K562 (cell line): ENCODE measurements at regions not wholly inside any gene's neighbourhood (a gene's known extent, or its start where the extent isn't known, plus 50 kb on each side); places are given as distances from the start of the nearest gene placed in this dataset.

Source experiments
- ETV6 ChIP-seq, 3 experiments: fragments of 150-350 bp in 1 of 3; sonication (generic) in 1 of 3; formaldehyde crosslinking in 1 of 3; IDR thresholded peaks; 2 replicates each; pipeline versions ENCODE4 v1.6.1 to v1.8.0; 2014 to 2022; ENCODE audit warnings: borderline replicate concordance in 2 of 3, low read depth in 2 of 3, antibody characterized with exemption in 1 of 3, low read length in 1 of 3, mild to moderate bottlenecking in 1 of 3, missing genetic modification reagents in 1 of 3
- GATAD2A ChIP-seq: fragments of 450-650 bp; IDR thresholded peaks from 2 replicates; pipeline ENCODE4 v1.6.1; 2017
- MCM3 ChIP-seq: fragments of 450-650 bp; IDR thresholded peaks from 2 replicates; pipeline ENCODE4 v1.6.1; 2016
- NFXL1 ChIP-seq: fragments of 450-650 bp; formaldehyde crosslinking; IDR thresholded peaks from 2 replicates; pipeline ENCODE4 v1.4.0; 2021; ENCODE audit warnings: mild to moderate bottlenecking
- RBM17 ChIP-seq: fragments of 200-400 bp; formaldehyde crosslinking; IDR thresholded peaks from 2 replicates; pipeline ENCODE4 v1.6.1; 2017; ENCODE audit warnings: low read depth, mild to moderate bottlenecking, low read length, borderline replicate concordance
- TF ChIP-seq, protein P1 (sequence below): fragments of 450-650 bp; formaldehyde crosslinking; IDR thresholded peaks from 2 replicates; pipeline ENCODE4 v1.4.0; 2022; ENCODE audit warnings: missing genetic modification characterization
- TF ChIP-seq, protein P2 (sequence below): fragments of 250-450 bp; sonication (Bioruptor Pico); IDR thresholded peaks from 2 replicates; pipeline ENCODE4 v1.4.0; 2020; ENCODE audit warnings: mild to moderate bottlenecking, moderate library complexity
- TF ChIP-seq, protein P3 (sequence below): fragments of 250-450 bp; sonication (Bioruptor Pico); IDR thresholded peaks from 2 replicates; pipeline ENCODE4 v1.8.0; 2021; ENCODE audit warnings: mild to moderate bottlenecking, moderate library complexity
- TF ChIP-seq, protein P4 (sequence below): fragments of 250-450 bp; sonication (Bioruptor Pico); IDR thresholded peaks from 2 replicates; pipeline ENCODE4 v1.8.0; 2022; ENCODE audit warnings: moderate library complexity, mild to moderate bottlenecking, inconsistent platforms
- TF ChIP-seq, protein P5 (sequence below), 2 experiments: fragments of 450-650 bp; formaldehyde crosslinking in 1 of 2; IDR thresholded peaks; 2 replicates each; pipeline versions ENCODE4 v1.4.0 to v1.6.1; 2014 to 2020; ENCODE audit warnings: mild to moderate bottlenecking in 2 of 2, borderline replicate concordance in 1 of 2, low read depth in 1 of 2

DNA sequence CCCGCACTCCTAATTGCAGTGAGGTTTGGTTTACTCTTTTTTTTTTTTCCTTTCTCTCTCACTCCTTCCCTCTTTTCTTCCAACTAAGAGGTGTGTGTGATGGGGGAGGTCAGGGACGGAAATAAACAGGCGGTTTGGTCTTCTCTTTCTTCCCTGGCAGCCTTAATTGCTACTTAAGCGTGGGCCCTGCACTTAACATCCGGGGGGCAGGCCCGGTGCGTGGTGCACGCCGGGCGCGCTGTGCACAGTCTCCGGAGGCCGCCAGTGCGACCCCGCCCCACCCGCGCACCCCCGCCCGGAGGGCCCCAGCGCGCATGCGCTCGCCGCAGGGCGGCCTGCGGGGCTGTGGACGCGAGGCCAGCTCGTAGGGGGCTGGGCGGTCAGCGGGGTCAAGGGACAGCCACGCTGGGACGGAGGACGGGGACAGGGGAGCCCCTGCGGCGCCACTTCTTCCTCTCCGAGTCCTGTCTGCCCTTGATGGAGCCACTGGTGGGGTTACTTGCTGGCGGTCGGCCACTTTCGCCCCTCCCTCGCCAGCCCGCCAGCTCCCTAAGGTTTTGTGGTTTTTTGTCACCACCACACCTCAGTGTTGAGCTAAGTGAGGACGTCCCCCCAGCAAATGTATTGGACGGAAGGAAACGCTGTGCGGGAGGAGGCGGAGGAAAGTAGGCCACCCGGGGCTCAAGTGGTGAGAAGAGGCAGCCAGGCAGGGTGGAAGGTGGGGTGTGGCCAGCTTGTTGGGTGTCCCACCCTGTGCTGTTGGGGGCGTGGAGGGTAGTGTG, 120.9 kb downstream of the MRM1 start (continued):
- TF ChIP-seq, protein P1, sequence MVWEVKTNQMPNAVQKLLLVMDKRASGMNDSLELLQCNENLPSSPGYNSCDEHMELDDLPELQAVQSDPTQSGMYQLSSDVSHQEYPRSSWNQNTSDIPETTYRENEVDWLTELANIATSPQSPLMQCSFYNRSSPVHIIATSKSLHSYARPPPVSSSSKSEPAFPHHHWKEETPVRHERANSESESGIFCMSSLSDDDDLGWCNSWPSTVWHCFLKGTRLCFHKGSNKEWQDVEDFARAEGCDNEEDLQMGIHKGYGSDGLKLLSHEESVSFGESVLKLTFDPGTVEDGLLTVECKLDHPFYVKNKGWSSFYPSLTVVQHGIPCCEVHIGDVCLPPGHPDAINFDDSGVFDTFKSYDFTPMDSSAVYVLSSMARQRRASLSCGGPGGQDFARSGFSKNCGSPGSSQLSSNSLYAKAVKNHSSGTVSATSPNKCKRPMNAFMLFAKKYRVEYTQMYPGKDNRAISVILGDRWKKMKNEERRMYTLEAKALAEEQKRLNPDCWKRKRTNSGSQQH: 0 out of 2 replicates have a peak, but pooled peaks have one; percentile 28
- no peak for TF ChIP-seq MCM3
- TF ChIP-seq, protein P2, sequence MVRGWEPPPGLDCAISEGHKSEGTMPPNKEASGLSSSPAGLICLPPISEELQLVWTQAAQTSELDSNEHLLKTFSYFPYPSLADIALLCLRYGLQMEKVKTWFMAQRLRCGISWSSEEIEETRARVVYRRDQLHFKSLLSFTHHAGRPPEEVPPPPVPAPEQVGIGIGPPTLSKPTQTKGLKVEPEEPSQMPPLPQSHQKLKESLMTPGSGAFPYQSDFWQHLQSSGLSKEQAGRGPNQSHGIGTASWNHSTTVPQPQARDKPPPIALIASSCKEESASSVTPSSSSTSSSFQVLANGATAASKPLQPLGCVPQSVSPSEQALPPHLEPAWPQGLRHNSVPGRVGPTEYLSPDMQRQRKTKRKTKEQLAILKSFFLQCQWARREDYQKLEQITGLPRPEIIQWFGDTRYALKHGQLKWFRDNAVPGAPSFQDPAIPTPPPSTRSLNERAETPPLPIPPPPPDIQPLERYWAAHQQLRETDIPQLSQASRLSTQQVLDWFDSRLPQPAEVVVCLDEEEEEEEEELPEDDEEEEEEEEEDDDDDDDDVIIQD (CRISPR knock-in tag): no peak
- TF ChIP-seq, protein P3, sequence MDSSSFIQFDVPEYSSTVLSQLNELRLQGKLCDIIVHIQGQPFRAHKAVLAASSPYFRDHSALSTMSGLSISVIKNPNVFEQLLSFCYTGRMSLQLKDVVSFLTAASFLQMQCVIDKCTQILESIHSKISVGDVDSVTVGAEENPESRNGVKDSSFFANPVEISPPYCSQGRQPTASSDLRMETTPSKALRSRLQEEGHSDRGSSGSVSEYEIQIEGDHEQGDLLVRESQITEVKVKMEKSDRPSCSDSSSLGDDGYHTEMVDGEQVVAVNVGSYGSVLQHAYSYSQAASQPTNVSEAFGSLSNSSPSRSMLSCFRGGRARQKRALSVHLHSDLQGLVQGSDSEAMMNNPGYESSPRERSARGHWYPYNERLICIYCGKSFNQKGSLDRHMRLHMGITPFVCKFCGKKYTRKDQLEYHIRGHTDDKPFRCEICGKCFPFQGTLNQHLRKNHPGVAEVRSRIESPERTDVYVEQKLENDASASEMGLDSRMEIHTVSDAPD (CRISPR knock-in tag): no peak
- TF ChIP-seq, protein P4, sequence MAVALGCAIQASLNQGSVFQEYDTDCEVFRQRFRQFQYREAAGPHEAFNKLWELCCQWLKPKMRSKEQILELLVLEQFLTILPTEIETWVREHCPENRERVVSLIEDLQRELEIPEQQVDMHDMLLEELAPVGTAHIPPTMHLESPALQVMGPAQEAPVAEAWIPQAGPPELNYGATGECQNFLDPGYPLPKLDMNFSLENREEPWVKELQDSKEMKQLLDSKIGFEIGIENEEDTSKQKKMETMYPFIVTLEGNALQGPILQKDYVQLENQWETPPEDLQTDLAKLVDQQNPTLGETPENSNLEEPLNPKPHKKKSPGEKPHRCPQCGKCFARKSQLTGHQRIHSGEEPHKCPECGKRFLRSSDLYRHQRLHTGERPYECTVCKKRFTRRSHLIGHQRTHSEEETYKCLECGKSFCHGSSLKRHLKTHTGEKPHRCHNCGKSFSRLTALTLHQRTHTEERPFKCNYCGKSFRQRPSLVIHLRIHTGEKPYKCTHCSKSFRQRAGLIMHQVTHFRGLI (CRISPR knock-in tag): no peak
- no peak for TF ChIP-seq GATAD2A
- no peak for TF ChIP-seq NFXL1 (CRISPR knock-in tag)
- TF ChIP-seq, protein P5, sequence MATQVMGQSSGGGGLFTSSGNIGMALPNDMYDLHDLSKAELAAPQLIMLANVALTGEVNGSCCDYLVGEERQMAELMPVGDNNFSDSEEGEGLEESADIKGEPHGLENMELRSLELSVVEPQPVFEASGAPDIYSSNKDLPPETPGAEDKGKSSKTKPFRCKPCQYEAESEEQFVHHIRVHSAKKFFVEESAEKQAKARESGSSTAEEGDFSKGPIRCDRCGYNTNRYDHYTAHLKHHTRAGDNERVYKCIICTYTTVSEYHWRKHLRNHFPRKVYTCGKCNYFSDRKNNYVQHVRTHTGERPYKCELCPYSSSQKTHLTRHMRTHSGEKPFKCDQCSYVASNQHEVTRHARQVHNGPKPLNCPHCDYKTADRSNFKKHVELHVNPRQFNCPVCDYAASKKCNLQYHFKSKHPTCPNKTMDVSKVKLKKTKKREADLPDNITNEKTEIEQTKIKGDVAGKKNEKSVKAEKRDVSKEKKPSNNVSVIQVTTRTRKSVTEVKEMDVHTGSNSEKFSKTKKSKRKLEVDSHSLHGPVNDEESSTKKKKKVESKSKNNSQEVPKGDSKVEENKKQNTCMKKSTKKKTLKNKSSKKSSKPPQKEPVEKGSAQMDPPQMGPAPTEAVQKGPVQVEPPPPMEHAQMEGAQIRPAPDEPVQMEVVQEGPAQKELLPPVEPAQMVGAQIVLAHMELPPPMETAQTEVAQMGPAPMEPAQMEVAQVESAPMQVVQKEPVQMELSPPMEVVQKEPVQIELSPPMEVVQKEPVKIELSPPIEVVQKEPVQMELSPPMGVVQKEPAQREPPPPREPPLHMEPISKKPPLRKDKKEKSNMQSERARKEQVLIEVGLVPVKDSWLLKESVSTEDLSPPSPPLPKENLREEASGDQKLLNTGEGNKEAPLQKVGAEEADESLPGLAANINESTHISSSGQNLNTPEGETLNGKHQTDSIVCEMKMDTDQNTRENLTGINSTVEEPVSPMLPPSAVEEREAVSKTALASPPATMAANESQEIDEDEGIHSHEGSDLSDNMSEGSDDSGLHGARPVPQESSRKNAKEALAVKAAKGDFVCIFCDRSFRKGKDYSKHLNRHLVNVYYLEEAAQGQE (IDR thresholded peaks at IDR 0.05; ENCODE audit: borderline replicate concordance): no peak
- TF ChIP-seq, protein P5 (CRISPR knock-in tag; IDR thresholded peaks at IDR 0.05; ENCODE audit: low read depth): no peak
- TF ChIP-seq ETV6 (IDR thresholded peaks at IDR 0.05; ENCODE audit: borderline replicate concordance in 1 of 2, low read depth in 2 of 2, low read length in 1 of 2): no peak
- no peak for TF ChIP-seq ETV6 (CRISPR knock-in tag; IDR thresholded peaks at IDR 0.05; ENCODE audit: borderline replicate concordance)
- no peak for TF ChIP-seq RBM17
